Muscle layer of duodenum (tissue), 2 donors: ENCODE measurements at regions not wholly inside any gene's neighbourhood (a gene's known extent, or its start where the extent isn't known, plus 50 kb on each side); places are given as distances from the start of the nearest gene placed in this dataset.

ENCODE experiments used
- H3K27ac ChIP-seq: one replicate; pipeline ENCODE4 v1.7.0; 2013; ENCODE audit warnings: mild to moderate bottlenecking, low read length
- H3K27me3 ChIP-seq: one replicate; pipeline ENCODE4 v1.7.0; 2013; ENCODE audit warnings: low read depth, mild to moderate bottlenecking, control low read depth, low read length
- H3K36me3 ChIP-seq, 2 donors: one replicate each; pipeline ENCODE4 v1.7.0; 2013; ENCODE audit warnings: low read length in 2 of 2, control low read depth in 1 of 2, mild to moderate bottlenecking in 1 of 2; ENCODE audit not compliant: insufficient read depth in 2 of 2, control insufficient read depth in 1 of 2
- H3K4me1 ChIP-seq, 2 donors: one replicate each; pipeline ENCODE4 v1.7.0; 2013; ENCODE audit warnings: low read length in 2 of 2, mild to moderate bottlenecking in 2 of 2, control low read depth in 1 of 2, moderate library complexity in 1 of 2; ENCODE audit not compliant: insufficient read depth in 2 of 2, control insufficient read depth in 1 of 2
- H3K4me3 ChIP-seq, 2 donors: one replicate each; pipeline ENCODE4 v1.7.0; 2013; ENCODE audit warnings: low read length in 2 of 2, low read depth in 1 of 2, mild to moderate bottlenecking in 1 of 2
- H3K9me3 ChIP-seq, 2 donors: one replicate each; pipeline ENCODE4 v1.7.0; 2013; ENCODE audit warnings: low read length in 2 of 2, control low read depth in 1 of 2, mild to moderate bottlenecking in 1 of 2; ENCODE audit not compliant: control insufficient read depth in 1 of 2
- donor health status: healthy.

- Histone ChIP-seq H3K4me1 (peaks cover 0 to 7% of the 10 kb centered on the region in 2 donors), H3K9me3 (no peaks in the 10 kb centered on the region), H3K36me3 (no peaks in the 10 kb centered on the region), H3K27ac (no peak overlapping the region), H3K27me3 (no peaks in the 10 kb centered on the region), H3K4me3 (no peak overlapping the region)
Measured at GRCh38 chr12:116636608-116637519, 77.7 kb downstream of the MAP1LC3B2 start.

GRCh38 chr12:116635487-116635886, 76.3 kb downstream of the MAP1LC3B2 start:
- H3K27ac ChIP-seq: no peak overlapping the region
- H3K4me3 ChIP-seq: no peak overlapping the region
- no peaks in the 10 kb centered on the region for H3K36me3 ChIP-seq
- H3K4me1 ChIP-seq: peaks cover 0 to 7% of the 10 kb centered on the region in 2 donors
- no peaks in the 10 kb centered on the region for H3K9me3 ChIP-seq
- no peaks in the 10 kb centered on the region for H3K27me3 ChIP-seq

DNA sequence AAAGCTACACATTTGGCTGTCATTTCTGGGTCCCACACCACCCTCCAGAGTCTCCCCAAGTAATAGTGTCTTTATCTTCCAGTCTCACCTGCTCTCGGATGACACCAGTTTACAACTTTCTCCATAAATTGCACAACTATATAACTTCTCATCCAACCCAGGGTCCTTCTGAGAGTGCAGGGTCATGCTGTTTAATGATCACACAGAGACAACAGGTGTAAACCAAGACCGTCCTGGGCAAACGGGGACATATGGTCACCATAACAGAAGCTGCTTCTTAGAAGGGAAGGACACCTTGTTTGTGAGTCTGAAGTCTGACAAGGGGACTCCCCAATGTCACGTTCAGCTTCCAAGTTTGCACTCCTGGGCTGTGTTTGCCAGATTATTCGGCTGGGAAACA, 74.3 kb downstream of the MAP1LC3B2 start:
- Histone ChIP-seq H3K36me3 (no peaks in the 10 kb centered on the region), H3K27ac (no peak overlapping the region), H3K4me1 (peaks cover 0 to 7% of the 10 kb centered on the region in 2 donors), H3K4me3 (no peak overlapping the region), H3K9me3 (no peaks in the 10 kb centered on the region), H3K27me3 (no peaks in the 10 kb centered on the region)

DNA sequence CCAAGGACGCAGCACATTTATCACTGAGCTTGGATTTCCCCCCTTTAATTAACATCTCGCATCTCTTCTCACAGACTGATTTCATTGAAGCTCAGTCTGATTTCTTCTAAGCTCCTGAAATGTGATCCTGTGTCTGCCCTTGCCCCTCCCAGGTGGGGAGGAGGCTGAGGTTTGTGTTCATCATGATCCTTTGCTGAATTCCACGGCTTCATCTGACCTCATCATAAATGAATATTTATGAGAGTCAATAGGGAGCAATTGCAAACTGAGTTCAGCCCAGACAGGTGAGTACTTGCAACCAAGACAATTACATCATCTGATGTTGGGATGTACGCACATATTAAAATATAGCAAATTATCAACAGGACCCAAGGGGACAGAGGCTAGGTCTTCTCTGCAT, 72.4 kb downstream of the MAP1LC3B2 start:
- H3K4me3 ChIP-seq: no peak overlapping the region
- no peaks in the 10 kb centered on the region for H3K36me3 ChIP-seq
- no peak overlapping the region for H3K27ac ChIP-seq
- H3K27me3 ChIP-seq: no peaks in the 10 kb centered on the region
- H3K4me1 ChIP-seq: no peaks in the 10 kb centered on the region
- no peaks in the 10 kb centered on the region for H3K9me3 ChIP-seq

DNA sequence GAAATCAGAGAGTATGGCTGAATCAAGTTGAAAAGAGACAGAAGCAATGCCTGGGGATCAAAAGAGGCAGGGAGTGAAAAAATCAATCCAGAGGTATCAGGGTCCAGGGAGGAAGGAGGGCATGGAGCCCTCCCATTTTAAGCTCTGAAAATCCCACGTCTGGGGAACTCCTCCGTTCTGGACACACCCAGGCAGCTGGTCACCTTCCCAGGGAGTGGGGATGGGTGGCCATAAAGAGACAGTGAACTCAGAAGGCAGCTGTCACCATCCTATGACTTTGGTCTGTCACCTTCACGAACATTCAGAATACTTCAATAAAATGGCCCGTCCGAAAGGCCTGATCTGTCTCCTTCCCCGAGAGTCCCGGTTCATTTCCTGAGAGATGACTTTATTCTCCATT, 71.6 kb downstream of the MAP1LC3B2 start:
- Histone ChIP-seq H3K4me1 (no peaks in the 10 kb centered on the region), H3K27ac (no peak overlapping the region), H3K36me3 (no peaks in the 10 kb centered on the region), H3K4me3 (no peak overlapping the region), H3K9me3 (no peaks in the 10 kb centered on the region), H3K27me3 (no peaks in the 10 kb centered on the region)

DNA sequence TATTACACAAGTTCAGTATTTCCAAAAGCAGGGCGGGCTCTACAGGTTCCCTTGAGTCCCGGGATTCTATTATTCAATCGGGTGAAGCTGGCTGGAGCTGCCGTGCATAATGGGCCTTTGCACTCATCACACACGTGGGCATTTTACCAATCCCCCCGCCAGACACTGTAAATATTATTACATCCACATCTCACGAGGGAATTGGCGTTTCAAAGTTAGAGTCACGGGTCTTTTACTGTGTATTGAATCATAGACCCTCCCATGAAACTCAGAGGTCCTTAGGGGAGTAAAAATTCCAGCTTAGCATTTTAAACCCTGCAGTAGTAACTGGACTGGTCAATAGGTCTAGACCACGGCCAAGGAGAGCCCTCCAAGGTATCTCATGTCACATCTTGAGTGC, 70.3 kb downstream of the MAP1LC3B2 start:
- Histone ChIP-seq H3K4me3 (no peak overlapping the region), H3K4me1 (no peaks in the 10 kb centered on the region), H3K27ac (no peak overlapping the region), H3K27me3 (no peaks in the 10 kb centered on the region), H3K36me3 (no peaks in the 10 kb centered on the region), H3K9me3 (no peaks in the 10 kb centered on the region)

GRCh38 chr12:116628989-116629388, 69.8 kb downstream of the MAP1LC3B2 start:
- no peak overlapping the region for H3K27ac ChIP-seq
- no peak overlapping the region for H3K4me3 ChIP-seq
- no peaks in the 10 kb centered on the region for H3K9me3 ChIP-seq
- no peaks in the 10 kb centered on the region for H3K36me3 ChIP-seq
- H3K27me3 ChIP-seq: no peaks in the 10 kb centered on the region
- H3K4me1 ChIP-seq: no peaks in the 10 kb centered on the region

GRCh38 chr12:116628450-116628793, 69.2 kb downstream of the MAP1LC3B2 start:
- H3K4me1 ChIP-seq: no peaks in the 10 kb centered on the region
- no peaks in the 10 kb centered on the region for H3K9me3 ChIP-seq
- no peaks in the 10 kb centered on the region for H3K36me3 ChIP-seq
- no peak overlapping the region for H3K27ac ChIP-seq
- H3K27me3 ChIP-seq: no peaks in the 10 kb centered on the region
- H3K4me3 ChIP-seq: no peak overlapping the region
